DMS53 treated with DMSO at 0.1 percent for 48 hours (cell line): ENCODE measurements at regions not wholly inside any gene's neighbourhood (a gene's known extent, or its start where the extent isn't known, plus 50 kb on each side); places are given as distances from the start of the nearest gene placed in this dataset.
"Not testable (repeated sequence)": the region's sequence is repeated elsewhere in the genome, so short reads cannot be mapped to it uniquely, and the experiment has no call there.

Experiments
- DNase-seq: peaks from one replicate; lab custom pipeline; 2025; ENCODE audit not compliant: unreplicated experiment; lab: John Stamatoyannopoulos, UW

GRCh38 chr1:190957565-190957964, 479.9 kb upstream of the BRINP3 start:
- no peak for DNase-seq

GRCh38 chr1:190963321-190963720, 485.7 kb upstream of the BRINP3 start:
- DNase-seq = no peak

GRCh38 chr1:190975827-190976226, 498.2 kb upstream of the BRINP3 start:
- DNase-seq = no peak

GRCh38 chr1:191002768-191003167, 525.1 kb upstream of the BRINP3 start:
- no peak for DNase-seq

GRCh38 chr1:191016765-191017164, 539.1 kb upstream of the BRINP3 start:
- DNase-seq = no peak

GRCh38 chr1:191022856-191023255, 545.2 kb upstream of the BRINP3 start:
- DNase-seq = no peak

- DNase-seq = no peak
Observed at GRCh38 chr1:191025896-191026642, 548.4 kb upstream of the BRINP3 start.

GRCh38 chr1:191026828-191027227, 549.2 kb upstream of the BRINP3 start:
- DNase-seq = no peak

GRCh38 chr1:191034132-191034531, 556.5 kb upstream of the BRINP3 start:
- no peak for DNase-seq

GRCh38 chr1:191043066-191043465, 565.4 kb upstream of the BRINP3 start:
- DNase-seq = no peak

- DNase-seq = no peak
Observed at GRCh38 chr1:191049781-191050180, 572.1 kb upstream of the BRINP3 start.

- DNase-seq = no peak
Observed at GRCh38 chr1:191052888-191053287, 575.2 kb upstream of the BRINP3 start.

GRCh38 chr1:191065346-191065745, 587.7 kb upstream of the BRINP3 start:
- no peak for DNase-seq

GRCh38 chr1:191065771-191066170, 588.1 kb upstream of the BRINP3 start:
- no peak for DNase-seq

GRCh38 chr1:191074881-191075280, 597.2 kb upstream of the BRINP3 start:
- DNase-seq = no peak

- DNase-seq = not testable (repeated sequence)
Observed at GRCh38 chr1:191083090-191083489, 605.4 kb upstream of the BRINP3 start.

GRCh38 chr1:191085121-191085520, 607.5 kb upstream of the BRINP3 start:
- DNase-seq = no peak

- DNase-seq = no peak
Observed at GRCh38 chr1:191086910-191087309, 609.2 kb upstream of the BRINP3 start.

- DNase-seq = no peak
Observed at GRCh38 chr1:191096405-191096804, 618.7 kb upstream of the BRINP3 start.

GRCh38 chr1:191099696-191100095, 622.0 kb upstream of the BRINP3 start:
- no peak for DNase-seq

- DNase-seq = no peak
Observed at GRCh38 chr1:191101960-191102359, 624.3 kb upstream of the BRINP3 start.

- DNase-seq = no peak
Observed at GRCh38 chr1:191125950-191126349, 648.3 kb upstream of the BRINP3 start.

- no peak for DNase-seq
Observed at GRCh38 chr1:191134796-191135195, 657.1 kb upstream of the BRINP3 start.
